HepG2 (cell line): ENCODE measurements at regions not wholly inside any gene's neighbourhood (a gene's known extent, or its start where the extent isn't known, plus 50 kb on each side); places are given as distances from the start of the nearest gene placed in this dataset.

Source experiments
- ATAC-seq: fragments of 200-7000 bp; cut with Tn5 transposase; 3 replicates; pipeline ENCODE4 v1.9.1; 2020; ENCODE audit warnings: mild to moderate bottlenecking, moderate library complexity
- BruUV-seq: library from RNA; stranded (reverse); fragments of 400-500 nt; replicated peaks from 2 replicates; lab custom pipeline; 2021; lab: Mats Ljungman, UMichigan
- CTCF ChIA-PET: fragments of 300-600 bp; formaldehyde crosslinking; extraction: SDS; loops from one replicate; lab custom pipeline; 2021; ENCODE audit warnings: low total read pairs, inconsistent platforms, low intra/inter-chr PET ratio; lab: Yijun Ruan, JAX
- POLR2A ChIA-PET: fragments of 350-600 bp; sonication (Branson Sonifier 250); formaldehyde crosslinking; loops from one replicate; lab custom pipeline; 2020; ENCODE audit warnings: antibody characterized with exemption, inconsistent platforms; lab: Yijun Ruan, JAX
- DNase-seq: peaks from one replicate; pipeline ENCODE4 v3.0.0-alpha.2; 2015; ENCODE audit warnings: low spot score
- FAIRE-seq: peaks from 3 replicates; lab custom pipeline; 2011; peaks lifted over from hg19 to GRCh38; lab: Jason Lieb, UNC
- H2AFZ ChIP-seq: one replicate; pipeline ENCODE4 v1.6.1; 2011; ENCODE audit warnings: low read length, inconsistent platforms
- H3K27ac ChIP-seq: fragments of 300-600 bp; 3 replicates; pipeline ENCODE4 v1.8.0; 2011; ENCODE audit warnings: mixed run types, mild to moderate bottlenecking, mixed read lengths, low read length, inconsistent platforms; ENCODE audit not compliant: insufficient read depth; ENCODE audit errors: extremely low read length
- H3K27me3 ChIP-seq, 2 experiments: fragments of 200-600 bp in 1 of 2; 2 replicates in 1 of 2; 3 replicates in 1 of 2; pipeline versions ENCODE4 v1.6.0 to v1.8.0; 2011; ENCODE audit warnings: low read length in 2 of 2, mild to moderate bottlenecking in 2 of 2, moderate library complexity in 2 of 2, inconsistent platforms in 1 of 2; ENCODE audit not compliant: insufficient read depth in 2 of 2, control insufficient read depth in 1 of 2
- H3K36me3 ChIP-seq, 2 experiments: fragments of 200-600 bp in 1 of 2; replicated peaks in 1 of 2; 2 replicates in 1 of 2; 3 replicates in 1 of 2; pipeline versions ENCODE4 v1.5.1 to v1.8.0; 2011; ENCODE audit warnings: low read length in 2 of 2, inconsistent platforms in 1 of 2; ENCODE audit not compliant: insufficient read depth in 2 of 2, control insufficient read depth in 1 of 2
- H3K4me1 ChIP-seq: 2 replicates; pipeline ENCODE4 v1.5.1; 2012; ENCODE audit warnings: low read length, inconsistent platforms; ENCODE audit not compliant: insufficient read depth
- H3K4me2 ChIP-seq: 2 replicates; pipeline ENCODE4 v1.6.0; 2011; ENCODE audit warnings: low read depth, low read length, inconsistent platforms
- H3K4me3 ChIP-seq, 3 experiments: fragments of 200-600 bp in 1 of 3; sonication (generic), shearing (Covaris generic) in 1 of 3; replicated peaks in 1 of 3; 2 replicates each; pipeline ENCODE4 v1.5.1; 2011 to 2016; ENCODE audit warnings: low read length in 3 of 3, inconsistent platforms in 2 of 3, low read depth in 2 of 3, mild to moderate bottlenecking in 2 of 3, control low read depth in 1 of 3, mixed read lengths in 1 of 3; ENCODE audit not compliant: insufficient read depth in 1 of 3
- H3K79me2 ChIP-seq: one replicate; pipeline ENCODE4 v1.6.1; 2011; ENCODE audit warnings: low read length, inconsistent platforms; ENCODE audit not compliant: insufficient read depth
- H3K9ac ChIP-seq: 2 replicates; pipeline ENCODE4 v1.6.0; 2011; ENCODE audit warnings: mild to moderate bottlenecking, low read depth, low read length, inconsistent platforms; ENCODE audit not compliant: insufficient read depth
- H3K9me3 ChIP-seq: 2 replicates; pipeline ENCODE4 v1.5.1; 2012; ENCODE audit warnings: mild to moderate bottlenecking, low read length
- H4K20me1 ChIP-seq: 2 replicates; pipeline ENCODE4 v1.6.0; 2011; ENCODE audit warnings: inconsistent platforms, mild to moderate bottlenecking, low read length, moderate library complexity; ENCODE audit not compliant: insufficient read depth
- ESRRA ChIP-seq: sonication (generic); formaldehyde crosslinking; IDR thresholded peaks from 2 replicates; pipeline ENCODE4 v1.5.1; 2020; ENCODE audit warnings: mild to moderate bottlenecking, low read depth, missing genetic modification reagents
- NFE2L2 ChIP-seq: fragments of 150-350 bp; IDR thresholded peaks from 2 replicates; pipeline ENCODE4 v1.6.1; 2014; ENCODE audit warnings: low read length
- RFX3 ChIP-seq: IDR thresholded peaks from 2 replicates; pipeline ENCODE4 v1.6.1; 2016; ENCODE audit warnings: missing biosample characterization, missing genetic modification reagents
- SNAPC2 ChIP-seq: sonication (generic); formaldehyde crosslinking; IDR thresholded peaks from 2 replicates; pipeline ENCODE4 v1.8.1; 2022; ENCODE audit warnings: mild to moderate bottlenecking, missing genetic modification reagents
- ZNF782 ChIP-seq: sonication (generic); formaldehyde crosslinking; IDR thresholded peaks from 2 replicates; pipeline ENCODE4 v1.4.0; 2020; ENCODE audit warnings: missing genetic modification reagents, mild to moderate bottlenecking, borderline replicate concordance
- WGBS: methylation state at CpG from one replicate; pipeline ENCODE4 v1.1.6; 2017; ENCODE audit warnings: low lambda C conversion rate; 5-methylcytosine and 5-hydroxymethylcytosine counted together
- in situ Hi-C: cut with HindIII; loops from 2 replicates; pipeline ENCODE4 v1.10.0; 2017; ENCODE audit warnings: low pct_unique_long_range_greater_than_20kb; ENCODE audit not compliant: extremely low pct_ligation_motif_present
- intact Hi-C: fragments of 100-400 bp; cut with micrococcal nuclease; formaldehyde crosslinking; loops from one replicate; pipeline ENCODE4 v1.10.0; 2022; ENCODE audit not compliant: unreplicated experiment
- TF ChIP-seq, protein P1 (sequence below): sonication (generic); formaldehyde crosslinking; IDR thresholded peaks from 2 replicates; pipeline ENCODE4 v1.4.0; 2020; ENCODE audit warnings: missing genetic modification reagents, low read depth, mild to moderate bottlenecking, borderline replicate concordance
- TF ChIP-seq, protein P2 (sequence below): sonication (generic); formaldehyde crosslinking; IDR thresholded peaks from 2 replicates; pipeline ENCODE4 v1.5.1; 2020; ENCODE audit warnings: missing genetic modification reagents, mild to moderate bottlenecking, borderline replicate concordance

DNA sequence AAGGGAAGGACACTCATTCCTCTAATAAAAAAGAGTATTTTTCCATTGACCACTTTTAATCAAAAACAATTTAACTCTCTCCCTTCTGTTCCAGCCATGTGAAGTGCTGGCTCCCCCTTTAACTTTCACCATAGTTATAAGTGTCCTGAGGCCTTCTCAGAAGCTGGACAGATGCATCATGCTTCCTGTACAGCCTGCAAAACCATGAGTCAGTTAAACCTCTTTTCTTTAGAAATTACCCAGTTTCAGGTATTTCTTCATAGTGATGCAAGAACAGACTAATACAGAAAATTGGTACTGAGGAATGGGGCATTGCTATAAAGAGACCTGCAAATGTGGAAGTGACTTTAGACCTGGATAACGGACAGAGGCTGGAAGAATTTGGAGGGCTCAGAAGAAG lies 643.6 kb upstream of the DDX18 start:
- no peaks in the 10 kb centered on the region for H3K79me2 ChIP-seq
- in situ Hi-C loops (no loop called here), intact Hi-C loops (no loop called here)
- peaks cover 87% of the 10 kb centered on the region for H3K9me3 ChIP-seq
- no peaks in the 10 kb centered on the region for H4K20me1 ChIP-seq
- no peaks in the 10 kb centered on the region for H3K36me3 ChIP-seq
- H3K27me3 ChIP-seq: no peaks in the 10 kb centered on the region
- no TSS peak for BruUV-seq
- H2AFZ ChIP-seq: no peak overlapping the region
- H3K27ac ChIP-seq: no peak overlapping the region
- no peak overlapping the region for H3K9ac ChIP-seq
- no peaks in the 10 kb centered on the region for H3K4me1 ChIP-seq
- CTCF ChIA-PET: no interaction called here
- WGBS: 4% methylated on average over 1 of the region's 1 CpG
- POLR2A ChIA-PET: no interaction called here
- DNase-seq: no peak
- no peak for FAIRE-seq
- ATAC-seq: no peak
- H3K4me2 ChIP-seq: no peak overlapping the region
- no peak for TF ChIP-seq RFX3
- no peak overlapping the region for H3K4me3 ChIP-seq

- no peak overlapping the region for H3K4me3 ChIP-seq
- 44% methylated on average over 3 of the region's 3 CpGs for WGBS
- BruUV-seq: no TSS peak
- DNase-seq (no peak), ATAC-seq (no peak), FAIRE-seq (no peak)
- H3K27ac ChIP-seq: no peak overlapping the region
- intact Hi-C loops: no loop called here
- H3K4me1 ChIP-seq: no peaks in the 10 kb centered on the region
- H3K4me2 ChIP-seq: no peak overlapping the region
- POLR2A ChIA-PET: no interaction called here
- no peaks in the 10 kb centered on the region for H3K79me2 ChIP-seq
- H3K27me3 ChIP-seq: no peaks in the 10 kb centered on the region
- no peak overlapping the region for H3K9ac ChIP-seq
- CTCF ChIA-PET: no interaction called here
- H4K20me1 ChIP-seq: no peaks in the 10 kb centered on the region
- no peaks in the 10 kb centered on the region for H3K36me3 ChIP-seq
- TF ChIP-seq ESRRA (CRISPR knock-in tag) (no peak), NFE2L2 (0 out of 2 replicates have a peak, but pooled peaks have one; percentile 51), ZNF782 (no peak), SNAPC2 (CRISPR knock-in tag) (no peak)
- TF ChIP-seq, protein P1, sequence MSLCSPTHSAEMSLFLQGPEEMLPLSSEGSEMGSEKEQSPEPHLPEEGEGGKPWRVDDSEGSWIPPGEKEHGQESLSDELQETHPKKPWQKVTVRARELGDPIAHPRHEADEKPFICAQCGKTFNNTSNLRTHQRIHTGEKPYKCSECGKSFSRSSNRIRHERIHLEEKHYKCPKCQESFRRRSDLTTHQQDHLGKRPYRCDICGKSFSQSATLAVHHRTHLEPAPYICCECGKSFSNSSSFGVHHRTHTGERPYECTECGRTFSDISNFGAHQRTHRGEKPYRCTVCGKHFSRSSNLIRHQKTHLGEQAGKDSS (CRISPR knock-in tag): no peak
- TF ChIP-seq, protein P2, sequence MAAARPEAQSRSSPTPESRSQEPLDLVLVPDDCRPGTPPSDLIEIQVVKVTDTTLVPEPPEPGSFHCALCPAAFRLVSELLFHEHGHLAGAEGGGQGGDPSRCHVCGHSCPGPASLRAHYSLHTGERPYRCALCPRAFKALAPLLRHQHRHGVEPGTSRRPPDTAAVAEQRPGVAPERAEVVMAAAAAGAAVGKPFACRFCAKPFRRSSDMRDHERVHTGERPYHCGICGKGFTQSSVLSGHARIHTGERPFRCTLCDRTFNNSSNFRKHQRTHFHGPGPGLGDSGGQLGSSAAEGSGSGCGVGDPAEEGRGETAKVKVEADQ (CRISPR knock-in tag): no peak
- TF ChIP-seq, all 625 proteins: peak for 1
- Histone ChIP-seq H2AFZ (no peak overlapping the region), H3K9me3 (peaks cover 45% of the 10 kb centered on the region)
- in situ Hi-C loops: no loop called here
Measured at GRCh38 chr2:117179405-117179804, 635.1 kb upstream of the DDX18 start.
